VCaP (cell line): ENCODE measurements at regions not wholly inside any gene's neighbourhood (a gene's known extent, or its start where the extent isn't known, plus 50 kb on each side); places are given as distances from the start of the nearest gene placed in this dataset.
"Not testable (repeated sequence)": the region's sequence is repeated elsewhere in the genome, so short reads cannot be mapped to it uniquely, and the experiment has no call there.

ENCODE experiments used
- H3K27ac ChIP-seq: fragments of 450-650 bp; 2 replicates; pipeline ENCODE4 v1.5.1; 2017
- TF ChIP-seq, protein P1 (sequence below): fragments of 450-650 bp; conservative IDR thresholded peaks from 2 replicates; pipeline ENCODE4 v1.5.1; 2017; ENCODE audit warnings: mild to moderate bottlenecking, moderate library complexity

DNA sequence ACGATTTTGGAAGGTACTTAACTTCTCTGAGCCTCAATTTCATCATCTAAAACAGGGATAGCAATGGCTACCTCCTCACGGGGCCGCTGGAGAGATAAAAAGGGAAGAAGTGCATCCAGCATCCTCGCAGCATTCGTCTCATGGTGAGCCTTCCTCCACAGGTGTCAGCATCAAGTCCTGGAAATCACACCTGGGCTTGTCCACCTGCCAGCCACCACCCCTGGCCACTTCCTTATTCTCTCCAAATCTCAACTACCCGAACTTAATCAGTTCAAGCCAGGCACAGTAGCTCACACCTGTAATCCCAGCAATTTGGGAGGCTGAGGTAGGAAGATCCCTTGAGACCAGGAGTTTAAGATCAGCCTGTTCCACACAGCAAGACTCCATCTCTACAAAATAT, 234.5 kb downstream of the LY86 start:
- no peak overlapping the region for H3K27ac ChIP-seq
- TF ChIP-seq, protein P1, sequence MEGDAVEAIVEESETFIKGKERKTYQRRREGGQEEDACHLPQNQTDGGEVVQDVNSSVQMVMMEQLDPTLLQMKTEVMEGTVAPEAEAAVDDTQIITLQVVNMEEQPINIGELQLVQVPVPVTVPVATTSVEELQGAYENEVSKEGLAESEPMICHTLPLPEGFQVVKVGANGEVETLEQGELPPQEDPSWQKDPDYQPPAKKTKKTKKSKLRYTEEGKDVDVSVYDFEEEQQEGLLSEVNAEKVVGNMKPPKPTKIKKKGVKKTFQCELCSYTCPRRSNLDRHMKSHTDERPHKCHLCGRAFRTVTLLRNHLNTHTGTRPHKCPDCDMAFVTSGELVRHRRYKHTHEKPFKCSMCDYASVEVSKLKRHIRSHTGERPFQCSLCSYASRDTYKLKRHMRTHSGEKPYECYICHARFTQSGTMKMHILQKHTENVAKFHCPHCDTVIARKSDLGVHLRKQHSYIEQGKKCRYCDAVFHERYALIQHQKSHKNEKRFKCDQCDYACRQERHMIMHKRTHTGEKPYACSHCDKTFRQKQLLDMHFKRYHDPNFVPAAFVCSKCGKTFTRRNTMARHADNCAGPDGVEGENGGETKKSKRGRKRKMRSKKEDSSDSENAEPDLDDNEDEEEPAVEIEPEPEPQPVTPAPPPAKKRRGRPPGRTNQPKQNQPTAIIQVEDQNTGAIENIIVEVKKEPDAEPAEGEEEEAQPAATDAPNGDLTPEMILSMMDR, result no peak

DNA sequence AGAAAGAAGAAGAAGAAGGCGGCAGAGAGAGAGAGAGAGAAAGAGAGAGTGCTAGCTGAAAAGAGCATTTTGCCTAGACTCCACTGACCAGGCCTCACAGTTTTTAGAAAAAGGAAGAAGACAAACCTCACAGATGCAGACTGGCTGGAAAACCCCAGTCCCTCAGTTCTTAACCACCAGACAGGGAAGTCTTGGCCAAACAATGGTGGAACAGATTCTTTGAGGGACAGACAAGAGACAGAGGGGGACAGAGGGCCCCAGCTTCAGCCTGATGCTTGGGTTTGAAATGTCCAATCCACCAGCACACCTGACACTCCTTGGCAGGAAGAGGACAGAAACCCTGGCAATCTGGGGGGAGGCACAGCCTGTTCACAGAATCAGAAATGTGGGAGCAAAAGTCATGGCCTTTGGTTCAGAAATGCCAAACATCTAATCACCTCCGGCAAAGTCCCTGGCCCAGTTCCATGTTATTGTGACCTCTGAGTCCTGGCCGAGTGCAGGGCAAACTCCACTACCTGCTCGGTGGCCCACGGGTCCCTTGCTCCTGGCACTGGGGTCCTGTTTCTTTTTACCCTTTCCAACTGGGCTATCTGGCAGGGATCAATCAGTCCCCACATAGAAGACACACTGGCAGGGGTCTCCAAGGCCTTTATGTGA, 235.2 kb downstream of the LY86 start:
- H3K27ac ChIP-seq, result no peak overlapping the region
- TF ChIP-seq, protein P1, result no peak

DNA sequence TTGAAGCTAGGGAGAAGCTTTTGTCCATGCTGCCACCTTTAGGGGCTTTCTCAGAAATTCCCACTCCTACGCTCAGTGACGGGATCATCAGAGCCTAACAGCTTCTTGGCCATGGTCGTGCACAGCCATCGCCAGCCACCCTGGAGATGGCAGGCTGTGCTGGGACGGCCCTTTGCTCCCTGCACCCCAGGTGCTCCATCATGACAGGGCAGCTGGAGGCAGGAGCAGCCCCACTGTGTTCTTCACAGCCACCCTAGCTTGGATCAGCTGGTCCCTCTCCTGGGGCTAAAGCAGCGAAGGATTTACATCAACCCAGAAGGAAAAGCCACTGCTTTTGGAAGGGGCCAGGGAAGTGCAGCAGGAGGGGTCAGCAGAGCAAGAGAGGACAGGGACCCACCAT, 235.9 kb downstream of the LY86 start:
- H3K27ac ChIP-seq, result no peak overlapping the region
- TF ChIP-seq, protein P1, result no peak

GRCh38 chr6:6825193-6825784, 236.8 kb downstream of the LY86 start:
- H3K27ac ChIP-seq, result no peak overlapping the region
- TF ChIP-seq, protein P1, result no peak

DNA sequence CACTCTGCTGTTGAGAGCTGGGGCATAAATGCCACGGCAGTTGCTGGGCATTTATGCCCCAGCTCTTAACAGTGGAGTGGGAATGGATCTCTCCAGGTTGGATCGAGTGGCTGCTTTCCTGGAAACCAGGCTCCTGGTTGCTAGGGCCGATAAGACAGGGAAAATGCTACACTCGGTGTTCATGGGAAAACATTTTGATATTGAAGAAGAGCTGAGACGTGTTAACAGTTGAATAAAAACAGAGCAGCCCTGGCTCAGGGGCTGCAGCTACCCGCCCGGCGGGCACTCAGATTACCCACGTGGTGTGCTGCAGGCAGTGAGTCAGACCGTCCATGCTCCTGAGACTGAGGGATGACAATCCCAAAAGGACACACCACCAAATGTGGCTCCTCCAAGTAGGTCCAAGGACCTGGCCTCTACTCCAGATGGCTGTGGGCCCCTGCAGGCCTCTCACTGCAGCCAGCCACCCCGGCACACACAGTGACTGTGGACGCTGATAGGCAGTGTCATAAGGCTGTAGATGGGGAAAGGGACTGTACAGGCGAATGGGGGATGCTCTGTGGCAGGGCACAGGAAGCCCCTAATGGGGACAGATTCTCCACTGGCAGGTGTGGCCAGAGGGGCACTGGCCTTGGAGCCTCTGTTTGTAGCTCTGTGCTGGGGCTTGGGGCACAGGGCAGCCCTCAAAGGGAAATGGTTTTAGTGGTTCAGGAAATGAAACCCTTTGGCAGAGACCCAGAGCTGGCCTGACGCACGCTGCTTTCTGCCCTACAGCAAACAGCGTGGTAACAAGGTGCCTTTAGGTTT, 237.8 kb downstream of the LY86 start:
- TF ChIP-seq, protein P1, result no peak
- no peak overlapping the region for H3K27ac ChIP-seq

DNA sequence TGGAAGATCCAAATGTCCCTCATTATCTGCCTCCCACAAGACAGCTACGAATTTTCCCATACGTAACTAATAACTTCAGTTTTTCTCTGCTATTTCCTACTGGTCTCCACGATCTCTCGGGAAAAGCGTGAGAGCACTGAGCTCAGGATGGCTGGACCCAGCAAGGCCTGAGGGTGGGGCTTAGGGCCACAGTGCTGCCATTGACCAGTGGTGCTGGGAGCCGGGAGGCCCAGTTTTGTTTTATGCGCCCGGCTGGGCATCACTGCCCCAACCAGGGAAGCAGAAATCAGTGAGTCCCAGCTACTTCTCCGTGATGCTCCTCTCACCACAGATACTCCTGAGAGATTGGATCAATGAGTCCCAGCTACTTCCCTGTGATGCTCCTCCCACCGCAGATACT, 238.4 kb downstream of the LY86 start:
- TF ChIP-seq, protein P1, result no peak
- no peak overlapping the region for H3K27ac ChIP-seq

- no peak overlapping the region for H3K27ac ChIP-seq
- TF ChIP-seq, protein P1, result no peak
These were observed 241.6 kb downstream of the LY86 start for GRCh38 chr6:6829872-6830685.

DNA sequence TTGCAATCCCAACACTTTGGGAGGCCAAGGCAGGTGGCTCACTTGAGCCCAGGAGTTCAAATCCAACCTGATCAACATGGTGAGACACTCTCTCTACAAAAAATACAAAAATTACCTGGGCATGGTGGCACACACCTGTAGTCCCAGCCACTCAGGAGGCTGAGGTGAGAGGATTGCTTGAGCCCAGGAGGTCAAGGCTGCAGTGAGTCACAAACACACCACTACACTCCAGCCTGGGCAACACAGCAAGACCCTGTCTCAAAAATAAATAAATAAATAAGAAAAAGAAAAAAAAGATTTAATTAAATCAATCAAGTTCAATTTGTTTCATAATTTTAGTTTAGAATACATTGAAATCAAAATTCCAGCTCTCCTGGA, 242.2 kb downstream of the LY86 start:
- not testable (repeated sequence) for H3K27ac ChIP-seq
